ENCODE measurements at regions not wholly inside any gene's neighbourhood (a gene's known extent, or its start where the extent isn't known, plus 50 kb on each side); places are given as distances from the start of the nearest gene placed in this dataset.

DNA sequence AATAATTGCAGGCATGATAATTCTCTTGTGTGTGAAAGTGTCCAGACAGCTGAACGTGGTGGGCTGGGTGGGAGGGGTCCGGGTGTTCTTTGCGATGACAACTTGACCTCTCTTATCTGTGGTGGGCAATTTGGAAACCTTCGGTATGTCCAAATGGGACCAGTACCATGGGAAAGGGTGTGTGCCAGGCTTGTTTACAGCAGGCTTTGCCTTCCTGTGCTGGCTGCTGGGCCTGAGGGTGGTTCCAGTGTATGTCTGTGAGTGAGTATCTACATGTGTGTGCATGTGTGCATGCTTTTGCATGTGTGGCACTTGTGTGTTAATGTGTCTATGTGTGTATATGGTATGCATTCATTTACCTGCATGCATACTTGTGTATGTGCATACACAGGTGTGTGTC, 166.4 kb downstream of the GADD45G start:
- no peak overlapping the region for H3K27ac Mint-ChIP-seq
- H3K27me3 Mint-ChIP-seq = no peaks in the 10 kb centered on the region
- intact Hi-C loops (cut with DNase I, micrococcal nuclease) = no loop called here

DNA sequence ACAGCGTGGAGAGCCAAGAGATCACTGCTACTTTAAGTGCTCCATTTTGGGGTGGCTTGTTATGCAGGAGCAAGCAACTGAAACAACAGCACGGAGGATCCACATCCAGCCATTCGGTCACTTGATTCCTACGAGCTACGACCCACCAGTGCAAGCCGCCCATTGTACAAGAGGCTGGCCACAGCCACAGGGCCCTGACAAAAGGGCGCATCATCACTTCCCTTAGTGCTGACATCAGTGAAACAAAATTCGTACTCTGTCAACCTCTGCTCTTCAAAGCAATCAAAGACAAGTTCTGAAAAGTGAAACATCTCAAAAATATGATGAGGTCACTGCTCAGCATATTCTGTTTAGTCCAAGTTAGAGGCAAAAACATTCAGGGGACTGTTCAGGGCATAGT, 168.4 kb downstream of the GADD45G start:
- intact Hi-C loops (cut with DNase I, micrococcal nuclease) = no loop called here
- Mint-ChIP-seq H3K27me3 (no peaks in the 10 kb centered on the region), H3K4me3 (no peak overlapping the region), H3K27ac (no peak overlapping the region), H3K9me3 (no peaks in the 10 kb centered on the region), H3K36me3 (ENCODE audit: low read depth) (no peaks in the 10 kb centered on the region), H3K4me1 (ENCODE audit: low read depth) (no peaks in the 10 kb centered on the region)
- H3K9me3 ChIP-seq (ENCODE audit: control insufficient read depth in 1 of 2, insufficient read depth in 1 of 2, low read length in 2 of 2) = no peaks in the 10 kb centered on the region
- TF ChIP-seq, protein P1, sequence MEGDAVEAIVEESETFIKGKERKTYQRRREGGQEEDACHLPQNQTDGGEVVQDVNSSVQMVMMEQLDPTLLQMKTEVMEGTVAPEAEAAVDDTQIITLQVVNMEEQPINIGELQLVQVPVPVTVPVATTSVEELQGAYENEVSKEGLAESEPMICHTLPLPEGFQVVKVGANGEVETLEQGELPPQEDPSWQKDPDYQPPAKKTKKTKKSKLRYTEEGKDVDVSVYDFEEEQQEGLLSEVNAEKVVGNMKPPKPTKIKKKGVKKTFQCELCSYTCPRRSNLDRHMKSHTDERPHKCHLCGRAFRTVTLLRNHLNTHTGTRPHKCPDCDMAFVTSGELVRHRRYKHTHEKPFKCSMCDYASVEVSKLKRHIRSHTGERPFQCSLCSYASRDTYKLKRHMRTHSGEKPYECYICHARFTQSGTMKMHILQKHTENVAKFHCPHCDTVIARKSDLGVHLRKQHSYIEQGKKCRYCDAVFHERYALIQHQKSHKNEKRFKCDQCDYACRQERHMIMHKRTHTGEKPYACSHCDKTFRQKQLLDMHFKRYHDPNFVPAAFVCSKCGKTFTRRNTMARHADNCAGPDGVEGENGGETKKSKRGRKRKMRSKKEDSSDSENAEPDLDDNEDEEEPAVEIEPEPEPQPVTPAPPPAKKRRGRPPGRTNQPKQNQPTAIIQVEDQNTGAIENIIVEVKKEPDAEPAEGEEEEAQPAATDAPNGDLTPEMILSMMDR (IDR thresholded peaks at IDR 0.05) = no peak
- no peaks in the 10 kb centered on the region for H3K36me3 ChIP-seq (ENCODE audit: insufficient read depth, low read length)
- no peak overlapping the region for H3K27ac ChIP-seq (ENCODE audit: low read depth in 1 of 2, low read length in 2 of 2)
- ATAC-seq (ENCODE audit: poor library complexity) = no peak
- no peaks in the 10 kb centered on the region for H3K27me3 ChIP-seq (ENCODE audit: control insufficient read depth in 1 of 2, insufficient read depth in 2 of 2, low read length in 2 of 2)
- no peak overlapping the region for H3K4me3 ChIP-seq (ENCODE audit: low read length)
- CTCF ChIA-PET = no interaction called here
- POLR2A ChIA-PET = no interaction called here
- peaks cover 3% of the 10 kb centered on the region for H3K4me1 ChIP-seq (ENCODE audit: insufficient read depth, low read length)
- DNase-seq = no peak

More for the DNA sequence above, 166.4 kb downstream of the GADD45G start:
- TF ChIP-seq, protein P1 (IDR thresholded peaks at IDR 0.05) = no peak
- Mint-ChIP-seq H3K4me3 (no peak overlapping the region), H3K4me1 (ENCODE audit: low read depth) (no peaks in the 10 kb centered on the region), H3K9me3 (no peaks in the 10 kb centered on the region), H3K36me3 (ENCODE audit: low read depth) (no peaks in the 10 kb centered on the region)
- DNase-seq = no peak
- H3K36me3 ChIP-seq (ENCODE audit: insufficient read depth, low read length) = no peaks in the 10 kb centered on the region
- no peaks in the 10 kb centered on the region for H3K27me3 ChIP-seq (ENCODE audit: control insufficient read depth in 1 of 2, insufficient read depth in 2 of 2, low read length in 2 of 2)
- peaks cover 3% of the 10 kb centered on the region for H3K4me1 ChIP-seq (ENCODE audit: insufficient read depth, low read length)
- ChIA-PET CTCF (no interaction called here), POLR2A (no interaction called here)
- H3K9me3 ChIP-seq (ENCODE audit: control insufficient read depth in 1 of 2, insufficient read depth in 1 of 2, low read length in 2 of 2) = no peaks in the 10 kb centered on the region
- no peak overlapping the region for H3K4me3 ChIP-seq (ENCODE audit: low read length)
- ATAC-seq (ENCODE audit: poor library complexity) = no peak
- H3K27ac ChIP-seq (ENCODE audit: low read depth in 1 of 2, low read length in 2 of 2) = no peak overlapping the region

DNA sequence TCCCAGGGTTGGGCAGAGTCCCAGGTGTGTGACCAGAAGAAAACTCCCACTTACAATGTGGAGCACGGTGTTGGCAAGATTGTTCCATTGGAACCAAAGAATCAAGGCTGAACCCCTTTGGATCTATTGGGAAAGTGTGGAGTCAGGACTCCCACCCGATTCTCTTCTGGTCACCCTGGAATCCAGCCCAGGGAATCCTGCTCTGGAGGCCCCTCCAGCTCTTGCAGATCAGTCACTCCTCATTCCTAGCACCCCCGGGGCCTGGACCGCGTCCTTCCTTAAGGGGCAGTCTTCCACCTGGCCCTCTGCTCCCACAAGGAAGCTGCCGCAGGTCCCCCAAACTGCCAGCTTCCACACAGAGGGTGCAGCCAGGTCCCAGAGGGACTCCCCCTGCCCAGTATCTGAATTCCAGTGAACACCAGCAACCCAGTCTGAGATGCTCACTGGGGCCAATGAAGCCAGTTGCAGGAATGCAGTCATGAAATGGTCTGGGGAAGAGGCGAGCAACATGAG, 170.1 kb downstream of the GADD45G start:
- Histone ChIP-seq H3K4me3 (ENCODE audit: low read length) (no peak overlapping the region), H3K27me3 (ENCODE audit: control insufficient read depth in 1 of 2, insufficient read depth in 2 of 2, low read length in 2 of 2) (no peaks in the 10 kb centered on the region), H3K36me3 (ENCODE audit: insufficient read depth, low read length) (no peaks in the 10 kb centered on the region), H3K9me3 (ENCODE audit: control insufficient read depth in 1 of 2, insufficient read depth in 1 of 2, low read length in 2 of 2) (no peaks in the 10 kb centered on the region), H3K4me1 (ENCODE audit: insufficient read depth, low read length) (peaks cover 3% of the 10 kb centered on the region), H3K27ac (ENCODE audit: low read depth in 1 of 2, low read length in 2 of 2) (no peak overlapping the region)
- POLR2A ChIA-PET = no interaction called here
- ATAC-seq (ENCODE audit: poor library complexity) (no peak), DNase-seq (no peak)
- intact Hi-C loops (cut with DNase I, micrococcal nuclease) = no loop called here
- H3K27me3 Mint-ChIP-seq = no peaks in the 10 kb centered on the region
- no peaks in the 10 kb centered on the region for H3K9me3 Mint-ChIP-seq
- H3K4me3 Mint-ChIP-seq = no peak overlapping the region
- no peaks in the 10 kb centered on the region for H3K4me1 Mint-ChIP-seq (ENCODE audit: low read depth)
- no peaks in the 10 kb centered on the region for H3K36me3 Mint-ChIP-seq (ENCODE audit: low read depth)
- TF ChIP-seq, protein P1 (IDR thresholded peaks at IDR 0.05) = no peak
- CTCF ChIA-PET = no interaction called here
- no peak overlapping the region for H3K27ac Mint-ChIP-seq

Measured in CD4-positive, alpha-beta T cell (primary cell).